Lower leg skin (tissue), 4 donors: ENCODE measurements at regions not wholly inside any gene's neighbourhood (a gene's known extent, or its start where the extent isn't known, plus 50 kb on each side); places are given as distances from the start of the nearest gene placed in this dataset.

Experiments used
- DNase-seq, 2 donors: peaks; one replicate each; pipeline ENCODE4 v3.0.0-alpha.2; 2019; ENCODE audit warnings: low spot score in 2 of 2
- H3K4me3 ChIP-seq: fragments of 200-600 bp; sonication (generic); 2 replicates; pipeline ENCODE4 v1.5.1; 2017; ENCODE audit warnings: mild to moderate bottlenecking, low read depth; ENCODE audit not compliant: poor library complexity, severe bottlenecking
- POLR2A ChIP-seq, 2 donors: fragments of 450-650 bp; IDR thresholded peaks; one replicate each; pipeline ENCODE4 v1.6.1; 2016 to 2017; ENCODE audit warnings: antibody characterized with exemption in 2 of 2, mild to moderate bottlenecking in 1 of 2, moderate library complexity in 1 of 2
- WGBS, 2 donors: methylation state at CpG; one replicate each; pipeline ENCODE4 v1.1.5; 2018; 5-methylcytosine and 5-hydroxymethylcytosine counted together
- intact Hi-C: fragments of 100-400 bp; cut with DNase I; formaldehyde crosslinking; loops from one replicate; pipeline ENCODE4 v1.15.0; 2023; ENCODE audit warnings: low total_unique reads
- TF ChIP-seq, protein P1 (sequence below), 3 donors: fragments of 450-650 bp; IDR thresholded peaks; one replicate each; pipeline ENCODE4 v1.5.1; 2016; ENCODE audit warnings: antibody characterized with exemption in 3 of 3, mild to moderate bottlenecking in 3 of 3, moderate library complexity in 2 of 3

DNA sequence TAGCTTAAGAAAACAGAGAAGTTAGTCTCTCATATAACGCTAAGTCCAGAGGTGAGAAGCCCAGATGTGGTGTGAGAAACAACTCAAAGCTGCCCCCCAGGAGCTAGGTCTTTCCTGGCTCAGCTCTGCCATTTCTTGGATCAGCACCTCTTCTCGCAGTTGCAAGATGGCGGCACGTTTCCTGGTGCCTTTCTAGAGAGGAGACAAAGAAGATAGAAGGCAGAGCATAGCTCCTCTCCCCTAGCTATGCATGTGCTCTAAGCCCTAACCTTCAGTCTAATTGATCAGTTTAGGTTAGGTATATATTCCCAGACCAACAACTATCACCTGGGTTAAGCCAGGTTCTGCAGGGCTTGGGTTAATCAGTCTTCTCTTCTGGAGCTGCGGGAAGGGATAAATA is 119.5 kb upstream of the RAB12 start:
- TF ChIP-seq POLR2A (IDR thresholded peaks at IDR 0.05), result no peak
- TF ChIP-seq, protein P1, sequence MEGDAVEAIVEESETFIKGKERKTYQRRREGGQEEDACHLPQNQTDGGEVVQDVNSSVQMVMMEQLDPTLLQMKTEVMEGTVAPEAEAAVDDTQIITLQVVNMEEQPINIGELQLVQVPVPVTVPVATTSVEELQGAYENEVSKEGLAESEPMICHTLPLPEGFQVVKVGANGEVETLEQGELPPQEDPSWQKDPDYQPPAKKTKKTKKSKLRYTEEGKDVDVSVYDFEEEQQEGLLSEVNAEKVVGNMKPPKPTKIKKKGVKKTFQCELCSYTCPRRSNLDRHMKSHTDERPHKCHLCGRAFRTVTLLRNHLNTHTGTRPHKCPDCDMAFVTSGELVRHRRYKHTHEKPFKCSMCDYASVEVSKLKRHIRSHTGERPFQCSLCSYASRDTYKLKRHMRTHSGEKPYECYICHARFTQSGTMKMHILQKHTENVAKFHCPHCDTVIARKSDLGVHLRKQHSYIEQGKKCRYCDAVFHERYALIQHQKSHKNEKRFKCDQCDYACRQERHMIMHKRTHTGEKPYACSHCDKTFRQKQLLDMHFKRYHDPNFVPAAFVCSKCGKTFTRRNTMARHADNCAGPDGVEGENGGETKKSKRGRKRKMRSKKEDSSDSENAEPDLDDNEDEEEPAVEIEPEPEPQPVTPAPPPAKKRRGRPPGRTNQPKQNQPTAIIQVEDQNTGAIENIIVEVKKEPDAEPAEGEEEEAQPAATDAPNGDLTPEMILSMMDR (IDR thresholded peaks at IDR 0.05), result no peak
- WGBS, 2 donors, result 93 to 95% methylated on average over 5 of the region's 5 CpGs
- peak in 1 of 2 donors; percentile 45 for DNase-seq
- no peak overlapping the region for H3K4me3 ChIP-seq
- intact Hi-C loops, result no loop called here

DNA sequence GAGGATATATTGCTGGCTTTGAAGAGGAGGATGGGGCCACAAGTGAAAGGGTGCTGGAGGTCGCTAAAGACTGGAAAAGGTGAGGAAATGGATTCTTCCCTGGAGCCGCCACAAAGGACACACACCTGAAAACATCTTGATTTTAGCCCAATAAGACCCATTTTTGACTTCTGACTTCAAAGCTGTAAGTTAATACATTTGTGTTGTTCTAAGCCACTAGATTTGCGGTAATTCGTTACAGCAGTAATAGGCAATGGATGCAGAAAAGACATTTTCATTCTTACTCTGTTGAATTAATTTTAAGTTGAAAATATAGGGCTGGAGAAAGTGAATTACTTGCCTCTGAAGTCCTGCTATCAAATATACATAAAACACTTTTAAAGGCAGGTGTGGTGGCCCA is 117.7 kb upstream of the RAB12 start:
- no peak overlapping the region for H3K4me3 ChIP-seq
- 90 to 92% methylated on average over 4 of the region's 4 CpGs for WGBS, 2 donors
- intact Hi-C loops, result no loop called here
- DNase-seq, result peak in 1 of 2 donors; percentile 45
- TF ChIP-seq, protein P1 (IDR thresholded peaks at IDR 0.05), result no peak
- TF ChIP-seq POLR2A (IDR thresholded peaks at IDR 0.05), result no peak

DNA sequence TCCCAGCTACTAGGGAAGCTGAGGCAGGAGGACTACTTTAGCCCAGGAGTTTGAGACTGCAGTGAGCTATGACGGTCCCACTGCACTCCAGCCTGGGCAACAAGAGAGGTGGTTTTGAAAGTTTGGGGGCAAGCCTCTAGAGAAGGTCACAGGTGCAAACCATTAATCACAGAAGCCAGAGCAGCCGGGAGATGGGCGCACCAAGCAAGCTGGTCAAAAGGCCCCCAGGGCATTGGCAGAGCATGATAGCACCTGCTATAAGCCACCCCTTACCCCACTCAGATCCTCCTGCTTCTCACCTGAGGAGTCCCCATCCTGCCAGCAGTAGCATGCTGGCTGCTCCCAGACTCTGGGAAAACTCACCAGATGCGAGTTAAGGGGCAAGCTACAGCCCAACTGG is 116.1 kb upstream of the RAB12 start:
- no peak for TF ChIP-seq POLR2A (IDR thresholded peaks at IDR 0.05)
- intact Hi-C loops, result no loop called here
- DNase-seq, result peak in 1 of 2 donors; percentile 45
- 64 to 73% methylated on average over 4 of the region's 4 CpGs for WGBS, 2 donors
- H3K4me3 ChIP-seq, result no peak overlapping the region

DNA sequence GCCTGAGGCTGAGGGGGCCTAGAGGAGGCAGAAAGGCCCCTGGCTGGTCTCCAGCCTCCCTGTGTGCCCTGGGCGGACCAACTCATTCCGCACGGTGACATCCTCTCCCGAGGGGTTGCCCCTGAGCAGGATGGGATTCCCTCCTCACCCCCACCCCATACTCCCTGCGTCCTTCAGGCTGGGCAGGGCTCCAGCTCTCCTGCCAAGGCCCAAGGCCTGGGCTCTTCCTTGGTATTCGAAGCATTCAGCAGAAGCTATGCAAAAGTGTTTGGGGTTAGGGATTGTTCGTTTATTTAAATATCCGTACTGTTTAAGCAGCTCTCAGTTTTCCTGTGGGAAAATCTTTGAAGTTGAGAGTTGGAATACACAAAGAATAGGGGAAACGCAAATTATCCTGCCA is 113.1 kb upstream of the RAB12 start:
- no peak for DNase-seq
- intact Hi-C loops, result no loop called here
- no peak overlapping the region for H3K4me3 ChIP-seq
- WGBS, 2 donors, result 44 to 51% methylated on average over 9 of the region's 9 CpGs
- TF ChIP-seq, protein P1 (IDR thresholded peaks at IDR 0.05), result no peak
- no peak for TF ChIP-seq POLR2A (IDR thresholded peaks at IDR 0.05)

DNA sequence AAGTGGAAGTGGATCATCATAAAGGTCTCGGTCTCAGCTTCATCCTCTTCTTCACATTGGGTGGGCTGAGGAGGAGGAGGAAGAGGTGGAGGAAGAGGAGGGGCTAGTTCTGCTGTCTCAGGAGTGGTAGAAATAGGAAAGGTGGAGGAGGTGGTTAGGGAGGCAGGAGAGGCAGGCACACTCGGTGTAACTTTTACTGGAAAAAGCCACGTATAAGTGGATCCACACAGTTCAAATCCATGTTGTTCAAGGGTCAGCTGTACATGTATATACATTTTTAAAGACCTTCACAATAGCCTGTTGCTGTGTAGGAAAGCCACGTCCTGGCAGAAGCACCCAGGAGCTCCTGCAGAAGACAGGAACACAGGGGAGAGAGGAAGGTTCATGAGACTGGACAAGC is 110.3 kb upstream of the RAB12 start:
- TF ChIP-seq, protein P1 (IDR thresholded peaks at IDR 0.05), result no peak
- TF ChIP-seq POLR2A (IDR thresholded peaks at IDR 0.05), result no peak
- 95 to 97% methylated on average over 4 of the region's 4 CpGs for WGBS, 2 donors

DNA sequence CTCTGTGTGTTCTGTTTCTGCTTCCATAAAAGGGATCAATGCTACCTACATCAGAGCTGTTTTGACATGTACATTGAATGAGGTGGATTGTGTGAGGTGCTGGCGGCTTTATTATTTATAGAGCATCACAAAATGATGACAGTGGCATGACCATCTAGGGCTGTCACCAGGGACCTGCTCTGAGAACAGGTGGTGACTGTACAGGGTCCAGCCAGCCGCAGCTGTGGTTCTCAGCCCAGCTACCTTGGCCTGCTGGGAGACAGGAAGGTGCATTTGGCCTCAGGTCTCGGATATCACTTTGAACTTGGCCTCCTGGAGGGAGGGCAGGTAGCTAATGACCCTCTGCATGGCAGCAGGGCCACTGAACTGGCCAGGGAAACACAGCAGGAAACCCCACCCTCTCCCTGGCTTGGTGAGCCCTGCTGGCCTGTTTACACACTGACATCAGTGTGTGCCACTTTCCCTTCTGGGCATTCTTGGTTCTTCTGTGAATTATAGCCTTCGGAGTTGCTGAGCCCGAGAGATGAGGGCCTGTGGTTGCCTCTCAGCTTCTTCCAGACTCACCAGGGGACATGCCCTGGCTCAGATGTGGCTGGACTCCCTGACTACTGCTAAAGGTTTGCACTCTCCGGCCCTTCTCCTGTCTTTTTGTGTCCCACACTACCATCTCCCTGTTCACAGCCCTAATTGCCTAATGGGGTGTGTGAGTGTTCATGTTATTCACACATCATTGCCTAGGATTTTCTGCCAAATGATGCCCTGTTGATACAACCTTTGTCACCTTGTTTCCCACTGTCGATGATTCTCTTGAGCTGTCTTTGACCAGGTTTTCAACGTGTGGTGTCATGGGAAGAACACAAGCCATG is 109.2 kb upstream of the RAB12 start:
- 76 to 83% methylated on average over 8 of the region's 8 CpGs for WGBS, 2 donors

More for the DNA sequence above, 110.3 kb upstream of the RAB12 start:
- no peak overlapping the region for H3K4me3 ChIP-seq
- DNase-seq, result peak in 1 of 2 donors; percentile 31
- intact Hi-C loops, result no loop called here

More for the DNA sequence above, 109.2 kb upstream of the RAB12 start:
- DNase-seq, result peak in 1 of 2 donors; percentile 75
- no peak overlapping the region for H3K4me3 ChIP-seq
- TF ChIP-seq POLR2A (IDR thresholded peaks at IDR 0.05), result no peak
- TF ChIP-seq, protein P1 (IDR thresholded peaks at IDR 0.05), result no peak
- intact Hi-C loops, result no loop called here
